Breast epithelium (tissue), 4 donors: ENCODE measurements at regions not wholly inside any gene's neighbourhood (a gene's known extent, or its start where the extent isn't known, plus 50 kb on each side); places are given as distances from the start of the nearest gene placed in this dataset.

ENCODE experiments used
- DNase-seq, 2 donors: peaks; one replicate each; pipeline ENCODE4 v3.0.0-alpha.2; 2019; ENCODE audit warnings: low spot score in 2 of 2
- H3K27ac ChIP-seq, 2 donors: fragments of 200-600 bp; sonication (generic) in 1 of 2; one replicate each; pipeline ENCODE4 v1.5.1; 2016 to 2019; ENCODE audit warnings: mild to moderate bottlenecking in 1 of 2
- H3K27me3 ChIP-seq, 2 donors: fragments of 200-600 bp; sonication (generic) in 1 of 2; one replicate each; pipeline versions ENCODE4 v1.5.1 to v1.6.0; 2017 to 2019; ENCODE audit warnings: control low read depth in 1 of 2, mild to moderate bottlenecking in 1 of 2
- H3K36me3 ChIP-seq: fragments of 200-600 bp; one replicate; pipeline ENCODE4 v1.5.1; 2019
- H3K4me1 ChIP-seq, 2 donors: fragments of 200-600 bp; sonication (generic); one replicate each; pipeline ENCODE4 v1.5.1; 2016 to 2019; ENCODE audit warnings: control low read depth in 1 of 2
- H3K4me3 ChIP-seq, 3 donors: fragments of 200-600 bp; sonication (generic); 1 replicate in 2 of 3; 2 replicates in 1 of 3; pipeline ENCODE4 v1.5.1; 2016 to 2019; ENCODE audit warnings: mild to moderate bottlenecking in 3 of 3, moderate library complexity in 2 of 3
- H3K9me3 ChIP-seq, 2 donors: fragments of 200-600 bp; sonication (generic) in 1 of 2; one replicate each; pipeline ENCODE4 v1.5.1; 2016 to 2019; ENCODE audit warnings: control low read depth in 1 of 2
- CTCF ChIP-seq, 3 donors: fragments of 450-650 bp; IDR thresholded peaks; one replicate each; pipeline ENCODE4 v1.5.1; 2016 to 2017; ENCODE audit warnings: antibody characterized with exemption in 3 of 3, mild to moderate bottlenecking in 3 of 3, moderate library complexity in 3 of 3
- POLR2A ChIP-seq: fragments of 450-650 bp; IDR thresholded peaks from one replicate; pipeline ENCODE4 v1.6.1; 2016; ENCODE audit warnings: antibody characterized with exemption, mild to moderate bottlenecking, moderate library complexity
- POLR2AphosphoS5 ChIP-seq, 3 donors: sonication (generic); formaldehyde crosslinking; IDR thresholded peaks; one replicate each; pipeline ENCODE4 v1.6.1; 2017; ENCODE audit warnings: antibody characterized with exemption in 3 of 3
- intact Hi-C: fragments of 100-400 bp; cut with DNase I; formaldehyde crosslinking; loops from one replicate; pipeline ENCODE4 v1.15.1; 2023; ENCODE audit warnings: low total_unique reads

- Histone ChIP-seq H3K27ac (no peak overlapping the region), H3K4me3 (no peak overlapping the region), H3K4me1 (no peaks in the 10 kb centered on the region), H3K9me3 (no peaks in the 10 kb centered on the region), H3K27me3 (no peaks in the 10 kb centered on the region), H3K36me3 (no peaks in the 10 kb centered on the region)
- TF ChIP-seq POLR2AphosphoS5 (IDR thresholded peaks at IDR 0.05) (no peak), CTCF (IDR thresholded peaks at IDR 0.05) (no peak), POLR2A (no peak)
- intact Hi-C loops = no loop called here
- DNase-seq = no peak
Observed at GRCh38 chr7:124351950-124352349, 319.1 kb upstream of the TMEM229A start.

- no peak for TF ChIP-seq POLR2A
- no peak for TF ChIP-seq CTCF (IDR thresholded peaks at IDR 0.05)
- TF ChIP-seq POLR2AphosphoS5 (IDR thresholded peaks at IDR 0.05) = no peak
- Histone ChIP-seq H3K9me3 (no peaks in the 10 kb centered on the region), H3K27me3 (no peaks in the 10 kb centered on the region), H3K27ac (no peak overlapping the region), H3K4me1 (no peaks in the 10 kb centered on the region), H3K36me3 (no peaks in the 10 kb centered on the region), H3K4me3 (no peak overlapping the region)
- DNase-seq = no peak
- intact Hi-C loops = no loop called here
Observed at GRCh38 chr7:124349443-124349842, 316.6 kb upstream of the TMEM229A start.

- intact Hi-C loops = no loop called here
- Histone ChIP-seq H3K9me3 (no peaks in the 10 kb centered on the region), H3K4me3 (no peak overlapping the region), H3K36me3 (no peaks in the 10 kb centered on the region), H3K4me1 (no peaks in the 10 kb centered on the region), H3K27me3 (no peaks in the 10 kb centered on the region), H3K27ac (no peak overlapping the region)
- no peak for TF ChIP-seq CTCF (IDR thresholded peaks at IDR 0.05)
- no peak for TF ChIP-seq POLR2AphosphoS5 (IDR thresholded peaks at IDR 0.05)
- no peak for TF ChIP-seq POLR2A
- DNase-seq = no peak
Observed at GRCh38 chr7:124338861-124339260, 306.0 kb upstream of the TMEM229A start.

GRCh38 chr7:124330731-124331407, 298.0 kb upstream of the TMEM229A start:
- intact Hi-C loops = no loop called here
- Histone ChIP-seq H3K9me3 (no peaks in the 10 kb centered on the region), H3K27me3 (no peaks in the 10 kb centered on the region), H3K27ac (no peak overlapping the region), H3K4me3 (no peak overlapping the region), H3K36me3 (no peaks in the 10 kb centered on the region), H3K4me1 (no peaks in the 10 kb centered on the region)
- DNase-seq = no peak
- no peak for TF ChIP-seq POLR2AphosphoS5 (IDR thresholded peaks at IDR 0.05)

- Histone ChIP-seq H3K4me1 (no peaks in the 10 kb centered on the region), H3K4me3 (no peak overlapping the region), H3K27ac (no peak overlapping the region), H3K27me3 (no peaks in the 10 kb centered on the region), H3K9me3 (no peaks in the 10 kb centered on the region), H3K36me3 (no peaks in the 10 kb centered on the region)
- TF ChIP-seq POLR2A = no peak
- no peak for TF ChIP-seq CTCF (IDR thresholded peaks at IDR 0.05)
- TF ChIP-seq POLR2AphosphoS5 (IDR thresholded peaks at IDR 0.05) = no peak
- no peak for DNase-seq
- intact Hi-C loops = no loop called here
Observed at GRCh38 chr7:124328774-124329173, 295.9 kb upstream of the TMEM229A start.

- intact Hi-C loops = no loop called here
- Histone ChIP-seq H3K4me3 (no peak overlapping the region), H3K36me3 (no peaks in the 10 kb centered on the region), H3K4me1 (no peaks in the 10 kb centered on the region), H3K27me3 (no peaks in the 10 kb centered on the region), H3K27ac (no peak overlapping the region), H3K9me3 (no peaks in the 10 kb centered on the region)
- no peak for DNase-seq
- TF ChIP-seq POLR2AphosphoS5 (IDR thresholded peaks at IDR 0.05) (no peak), CTCF (IDR thresholded peaks at IDR 0.05) (no peak), POLR2A (no peak)
Observed at GRCh38 chr7:124324262-124324661, 291.4 kb upstream of the TMEM229A start.
